ENCODE measurements at regions not wholly inside any gene's neighbourhood (a gene's known extent, or its start where the extent isn't known, plus 50 kb on each side); places are given as distances from the start of the nearest gene placed in this dataset.

DNA sequence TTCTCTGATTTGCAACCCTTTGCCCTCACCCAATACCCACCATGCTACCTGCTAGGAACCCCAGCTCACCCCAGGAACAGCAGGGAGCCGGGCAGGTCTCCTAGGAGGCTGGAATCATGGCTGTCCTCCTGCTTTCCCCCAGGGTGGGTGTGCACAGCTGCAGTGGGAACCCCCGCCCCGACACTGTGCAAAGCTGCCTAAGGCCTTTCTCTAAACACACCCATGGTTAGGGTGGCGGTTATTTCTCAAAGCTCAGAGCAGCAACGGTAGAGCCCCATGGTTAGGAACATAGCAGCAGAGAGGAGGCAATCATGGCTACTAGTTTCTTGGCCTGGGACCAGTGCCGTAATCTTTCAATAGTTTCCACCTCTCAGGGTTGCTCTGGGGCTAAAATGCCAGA lies 52.2 kb downstream of the ABCC12 start:
- no peak for TF ChIP-seq CTCF (IDR thresholded peaks at IDR 0.05; ENCODE audit: low read length)
- no peak for TF ChIP-seq EZH2 (IDR thresholded peaks at IDR 0.05; ENCODE audit: borderline replicate concordance, low read length)

Measured in OCI-LY1 (cell line).